ENCODE measurements at regions not wholly inside any gene's neighbourhood (a gene's known extent, or its start where the extent isn't known, plus 50 kb on each side); places are given as distances from the start of the nearest gene placed in this dataset.

DNA sequence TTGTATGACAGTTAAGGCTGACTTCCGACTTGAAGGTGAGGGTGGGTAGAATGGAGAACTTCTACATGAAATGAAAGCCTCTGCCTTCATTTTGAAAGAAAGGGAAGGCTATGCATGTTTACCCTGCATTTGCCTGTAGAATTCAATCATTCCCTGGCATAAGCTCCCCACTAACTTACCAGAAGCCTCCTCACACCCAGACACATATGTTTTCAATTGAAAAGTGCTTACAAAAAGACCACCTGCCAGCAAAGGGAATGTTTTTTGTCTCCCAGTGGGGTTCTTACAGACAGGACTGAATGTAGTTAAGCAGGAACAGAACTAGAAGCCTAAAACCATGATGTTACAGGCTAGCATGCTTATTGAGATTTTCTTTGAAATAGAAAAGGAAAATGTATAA is 392.1 kb upstream of the HSF2 start:
- no peak overlapping the region for H3K4me3 ChIP-seq (ENCODE audit: low read depth, low read length)
- TF ChIP-seq, protein P1, sequence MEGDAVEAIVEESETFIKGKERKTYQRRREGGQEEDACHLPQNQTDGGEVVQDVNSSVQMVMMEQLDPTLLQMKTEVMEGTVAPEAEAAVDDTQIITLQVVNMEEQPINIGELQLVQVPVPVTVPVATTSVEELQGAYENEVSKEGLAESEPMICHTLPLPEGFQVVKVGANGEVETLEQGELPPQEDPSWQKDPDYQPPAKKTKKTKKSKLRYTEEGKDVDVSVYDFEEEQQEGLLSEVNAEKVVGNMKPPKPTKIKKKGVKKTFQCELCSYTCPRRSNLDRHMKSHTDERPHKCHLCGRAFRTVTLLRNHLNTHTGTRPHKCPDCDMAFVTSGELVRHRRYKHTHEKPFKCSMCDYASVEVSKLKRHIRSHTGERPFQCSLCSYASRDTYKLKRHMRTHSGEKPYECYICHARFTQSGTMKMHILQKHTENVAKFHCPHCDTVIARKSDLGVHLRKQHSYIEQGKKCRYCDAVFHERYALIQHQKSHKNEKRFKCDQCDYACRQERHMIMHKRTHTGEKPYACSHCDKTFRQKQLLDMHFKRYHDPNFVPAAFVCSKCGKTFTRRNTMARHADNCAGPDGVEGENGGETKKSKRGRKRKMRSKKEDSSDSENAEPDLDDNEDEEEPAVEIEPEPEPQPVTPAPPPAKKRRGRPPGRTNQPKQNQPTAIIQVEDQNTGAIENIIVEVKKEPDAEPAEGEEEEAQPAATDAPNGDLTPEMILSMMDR (IDR thresholded peaks at IDR 0.05; ENCODE audit: insufficient read depth, low read length, poor library complexity, severe bottlenecking) = no peak
- no peak for DNase-seq (ENCODE audit: low read depth)

DNA sequence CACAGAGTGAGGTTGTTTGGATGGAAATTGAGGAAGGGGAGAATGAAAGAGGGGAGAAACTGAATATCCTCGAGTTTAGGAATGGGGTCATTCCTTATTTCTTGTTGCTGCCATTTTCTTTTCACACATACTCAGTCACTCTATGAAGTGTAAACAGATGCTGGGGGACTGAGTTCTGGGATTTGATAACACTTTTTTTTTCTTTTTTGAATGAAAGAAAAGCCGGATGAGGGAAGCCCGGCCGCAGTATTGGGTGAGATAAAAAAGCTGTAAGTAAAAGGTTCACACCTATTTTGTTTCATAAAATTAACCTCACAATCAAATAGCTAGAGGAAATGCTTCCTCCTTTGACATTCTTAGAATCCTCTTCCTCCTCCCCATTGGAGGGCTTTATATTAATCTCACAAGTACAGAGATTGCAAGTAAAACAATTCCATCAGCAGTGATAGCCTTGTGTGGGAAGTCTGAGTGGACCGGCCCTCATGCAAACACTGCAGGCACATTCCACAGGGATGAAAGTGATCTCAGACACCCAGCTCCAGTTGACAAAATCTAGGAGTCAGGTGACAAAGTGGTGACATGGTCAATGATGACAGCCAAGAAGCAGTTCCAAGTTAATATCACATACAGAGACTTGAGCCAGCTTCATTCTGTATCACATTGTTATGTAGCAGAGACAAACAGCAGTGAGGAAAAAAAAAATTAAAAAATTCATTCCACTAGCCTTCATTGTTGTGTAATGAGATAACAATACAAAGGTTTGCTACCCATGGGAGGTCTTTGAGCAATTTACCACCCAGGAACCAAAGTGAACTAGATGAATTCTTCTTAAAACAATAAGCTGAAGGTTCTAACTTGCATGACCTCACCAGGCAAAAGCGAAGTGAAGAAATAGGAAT is 391.1 kb upstream of the HSF2 start:
- Histone ChIP-seq H3K4me3 (ENCODE audit: low read depth, low read length) (no peak overlapping the region), H3K36me3 (ENCODE audit: control insufficient read depth, insufficient read depth, low read length) (no peaks in the 10 kb centered on the region), H3K27me3 (ENCODE audit: control insufficient read depth, insufficient read depth, low read length) (no peaks in the 10 kb centered on the region)
- TF ChIP-seq, protein P1 (IDR thresholded peaks at IDR 0.05; ENCODE audit: insufficient read depth, low read length, poor library complexity, severe bottlenecking) = no peak
- DNase-seq (ENCODE audit: low read depth) = no peak

More for the DNA sequence above, 392.1 kb upstream of the HSF2 start:
- no peaks in the 10 kb centered on the region for H3K27me3 ChIP-seq (ENCODE audit: control insufficient read depth, insufficient read depth, low read length)
- H3K36me3 ChIP-seq (ENCODE audit: control insufficient read depth, insufficient read depth, low read length) = no peaks in the 10 kb centered on the region

DNA sequence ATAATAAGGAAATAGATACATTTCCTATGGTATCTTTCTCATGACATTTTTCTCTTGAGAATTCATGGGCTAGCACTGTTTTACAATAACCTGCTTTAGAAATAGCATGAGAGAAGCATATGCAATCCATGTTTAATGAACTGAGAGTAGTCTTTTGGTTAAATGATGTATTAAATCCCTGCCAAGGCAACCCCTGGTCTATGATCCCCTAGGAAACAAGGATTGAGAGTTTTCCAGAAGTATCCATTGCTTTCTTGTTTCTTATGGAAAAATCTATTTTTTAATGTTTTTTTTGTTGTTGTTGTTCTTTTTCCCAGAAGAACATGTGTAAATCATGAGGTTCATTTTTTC is 390.5 kb upstream of the HSF2 start:
- no peaks in the 10 kb centered on the region for H3K27me3 ChIP-seq (ENCODE audit: control insufficient read depth, insufficient read depth, low read length)
- TF ChIP-seq, protein P1 (IDR thresholded peaks at IDR 0.05; ENCODE audit: insufficient read depth, low read length, poor library complexity, severe bottlenecking) = no peak
- no peaks in the 10 kb centered on the region for H3K36me3 ChIP-seq (ENCODE audit: control insufficient read depth, insufficient read depth, low read length)
- DNase-seq (ENCODE audit: low read depth) = no peak
- H3K4me3 ChIP-seq (ENCODE audit: low read depth, low read length) = no peak overlapping the region

DNA sequence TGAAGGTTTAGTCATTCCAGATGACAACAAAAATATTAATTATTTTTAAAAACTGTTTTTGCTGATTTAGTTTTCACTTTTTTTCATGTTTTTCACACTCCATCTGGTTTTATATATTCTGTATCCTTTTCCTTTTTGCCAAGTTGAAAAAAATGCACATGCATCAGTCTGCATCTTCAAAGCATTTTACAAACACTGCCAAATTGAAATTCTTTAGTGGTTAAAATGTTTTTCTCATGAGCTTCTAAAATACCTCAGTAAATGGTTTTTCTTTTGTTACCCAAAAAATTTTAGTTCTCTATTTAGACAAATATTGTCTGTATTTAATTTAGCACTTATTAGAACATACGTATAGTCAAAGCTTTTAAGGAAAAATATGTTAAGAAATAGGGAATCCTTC is 386.9 kb upstream of the HSF2 start:
- TF ChIP-seq, protein P1 (IDR thresholded peaks at IDR 0.05; ENCODE audit: insufficient read depth, low read length, poor library complexity, severe bottlenecking) = no peak
- Histone ChIP-seq H3K4me3 (ENCODE audit: low read depth, low read length) (no peak overlapping the region), H3K36me3 (ENCODE audit: control insufficient read depth, insufficient read depth, low read length) (no peaks in the 10 kb centered on the region), H3K27me3 (ENCODE audit: control insufficient read depth, insufficient read depth, low read length) (no peaks in the 10 kb centered on the region)
- DNase-seq (ENCODE audit: low read depth) = no peak

DNA sequence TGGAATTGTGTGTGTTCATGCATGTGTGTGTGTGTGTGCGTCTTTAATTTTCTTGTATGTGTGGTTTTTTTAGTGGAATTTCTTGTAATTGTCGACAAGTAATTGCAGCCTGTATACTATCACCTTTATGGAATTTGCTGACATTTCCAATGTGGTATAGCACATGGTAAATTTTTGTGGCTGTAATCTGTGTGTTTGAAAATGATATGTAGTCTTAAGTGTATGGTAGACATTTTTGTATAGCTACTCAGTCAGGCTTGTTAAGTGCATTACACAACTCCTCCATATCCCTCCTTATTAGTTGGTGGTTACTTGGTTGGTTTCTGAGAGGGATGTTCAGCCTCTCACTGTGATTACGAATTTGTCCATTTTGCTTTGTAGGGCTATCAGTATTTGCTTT is 384.5 kb upstream of the HSF2 start:
- TF ChIP-seq, protein P1 (IDR thresholded peaks at IDR 0.05; ENCODE audit: insufficient read depth, low read length, poor library complexity, severe bottlenecking) = no peak
- no peaks in the 10 kb centered on the region for H3K27me3 ChIP-seq (ENCODE audit: control insufficient read depth, insufficient read depth, low read length)
- H3K36me3 ChIP-seq (ENCODE audit: control insufficient read depth, insufficient read depth, low read length) = no peaks in the 10 kb centered on the region
- no peak overlapping the region for H3K4me3 ChIP-seq (ENCODE audit: low read depth, low read length)
- DNase-seq (ENCODE audit: low read depth) = no peak

All from kidney epithelial cell (primary cell).